Mammary epithelial cell (primary cell): ENCODE measurements at regions not wholly inside any gene's neighbourhood (a gene's known extent, or its start where the extent isn't known, plus 50 kb on each side); places are given as distances from the start of the nearest gene placed in this dataset.

Experiments used
- EZH2 ChIP-seq: IDR thresholded peaks from 2 replicates; pipeline ENCODE4 v1.6.1; 2012; ENCODE audit warnings: low read length, inconsistent platforms, borderline replicate concordance
- TF ChIP-seq, protein P1 (sequence below), 2 donors: IDR thresholded peaks in 1 of 2; conservative IDR thresholded peaks in 1 of 2; 2 replicates each; pipeline ENCODE4 v1.5.1; 2011 to 2012; ENCODE audit warnings: inconsistent platforms in 2 of 2, low read length in 2 of 2, mild to moderate bottlenecking in 2 of 2, control low read depth in 1 of 2, low read depth in 1 of 2; ENCODE audit not compliant: insufficient read depth in 1 of 2; ENCODE audit errors: extremely low read depth in 1 of 2

DNA sequence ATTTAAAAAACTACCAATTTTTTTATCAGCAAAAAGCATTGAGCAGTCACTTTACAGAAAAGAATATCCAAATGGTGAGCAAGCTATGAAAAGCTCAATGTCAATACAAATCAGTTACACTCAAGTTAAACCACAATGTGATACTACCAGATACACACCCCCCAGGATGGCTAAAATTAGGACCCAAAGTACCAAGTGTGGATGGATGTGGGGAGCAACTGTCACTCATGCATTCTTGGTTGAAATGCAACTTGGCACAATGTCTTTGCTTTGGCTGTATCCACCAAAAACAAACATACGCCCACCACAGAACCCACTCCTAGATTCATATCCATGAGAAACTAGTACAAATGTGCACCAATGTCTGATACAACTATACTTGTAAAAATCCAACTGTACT lies 120.0 kb upstream of the IRX1 start:
- TF ChIP-seq, protein P1, sequence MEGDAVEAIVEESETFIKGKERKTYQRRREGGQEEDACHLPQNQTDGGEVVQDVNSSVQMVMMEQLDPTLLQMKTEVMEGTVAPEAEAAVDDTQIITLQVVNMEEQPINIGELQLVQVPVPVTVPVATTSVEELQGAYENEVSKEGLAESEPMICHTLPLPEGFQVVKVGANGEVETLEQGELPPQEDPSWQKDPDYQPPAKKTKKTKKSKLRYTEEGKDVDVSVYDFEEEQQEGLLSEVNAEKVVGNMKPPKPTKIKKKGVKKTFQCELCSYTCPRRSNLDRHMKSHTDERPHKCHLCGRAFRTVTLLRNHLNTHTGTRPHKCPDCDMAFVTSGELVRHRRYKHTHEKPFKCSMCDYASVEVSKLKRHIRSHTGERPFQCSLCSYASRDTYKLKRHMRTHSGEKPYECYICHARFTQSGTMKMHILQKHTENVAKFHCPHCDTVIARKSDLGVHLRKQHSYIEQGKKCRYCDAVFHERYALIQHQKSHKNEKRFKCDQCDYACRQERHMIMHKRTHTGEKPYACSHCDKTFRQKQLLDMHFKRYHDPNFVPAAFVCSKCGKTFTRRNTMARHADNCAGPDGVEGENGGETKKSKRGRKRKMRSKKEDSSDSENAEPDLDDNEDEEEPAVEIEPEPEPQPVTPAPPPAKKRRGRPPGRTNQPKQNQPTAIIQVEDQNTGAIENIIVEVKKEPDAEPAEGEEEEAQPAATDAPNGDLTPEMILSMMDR (conservative IDR thresholded peaks at IDR 0.05 in 1 of 2, IDR thresholded peaks at IDR 0.05 in 1 of 2; ENCODE audit: extremely low read depth in 1 of 2, insufficient read depth in 1 of 2, low read depth in 1 of 2, low read length in 2 of 2), result no peak
- TF ChIP-seq EZH2, result no peak
